Heart right ventricle (tissue), 16 donors: ENCODE measurements at regions not wholly inside any gene's neighbourhood (a gene's known extent, or its start where the extent isn't known, plus 50 kb on each side); places are given as distances from the start of the nearest gene placed in this dataset.

Experiments used
- ATAC-seq, 8 donors: fragments of 200-7000 bp; cut with Tn5 transposase; one replicate each; pipeline ENCODE4 v1.9.1; 2020; ENCODE audit warnings: mild to moderate bottlenecking in 8 of 8, moderate library complexity in 8 of 8, moderate number of reproducible peaks in 1 of 8
- DNase-seq, 2 donors: peaks; one replicate each; pipeline ENCODE4 v3.0.0-alpha.2; 2020
- H3K27ac ChIP-seq, 10 donors: fragments of 200-600 bp; sonication (generic) in 2 of 10; one replicate each; pipeline versions ENCODE4 v1.5.0 to v1.8.0; 2020 to 2022; ENCODE audit warnings: mild to moderate bottlenecking in 3 of 10
- H3K27me3 ChIP-seq, 7 donors: fragments of 200-600 bp; one replicate each; pipeline ENCODE4 v1.8.0; 2021 to 2022; ENCODE audit warnings: mild to moderate bottlenecking in 2 of 7
- H3K36me3 ChIP-seq, 9 donors: fragments of 200-600 bp; sonication (generic) in 1 of 9; one replicate each; pipeline versions ENCODE4 v1.5.0 to v1.8.0; 2020 to 2022; ENCODE audit warnings: mild to moderate bottlenecking in 2 of 9
- H3K4me1 ChIP-seq, 9 donors: fragments of 200-600 bp; sonication (generic) in 1 of 9; one replicate each; pipeline versions ENCODE4 v1.5.0 to v1.8.0; 2020 to 2022; ENCODE audit warnings: mild to moderate bottlenecking in 4 of 9
- H3K4me3 ChIP-seq, 10 donors: fragments of 200-600 bp; sonication (generic) in 2 of 10; one replicate each; pipeline versions ENCODE4 v1.5.0 to v1.8.0; 2020 to 2022; ENCODE audit warnings: mild to moderate bottlenecking in 7 of 10, moderate library complexity in 2 of 10
- H3K9me3 ChIP-seq, 11 donors: fragments of 200-600 bp in 10 of 11; sonication (generic) in 2 of 11; one replicate each; pipeline versions ENCODE4 v1.5.0 to v1.8.0; 2013 to 2022; ENCODE audit warnings: mild to moderate bottlenecking in 2 of 11, control low read depth in 1 of 11, moderate library complexity in 1 of 11
- WGBS, 2 donors: extraction: QIAGEN DNeasy Blood & Tissue Kit; methylation state at CpG; one replicate each; pipeline ENCODE4 v1.1.7; 2013; ENCODE audit warnings: inconsistent platforms in 1 of 2; 5-methylcytosine and 5-hydroxymethylcytosine counted together
- intact Hi-C, 10 donors: fragments of 100-400 bp; cut with DNase I; formaldehyde crosslinking; loops; one replicate each; pipeline versions ENCODE4 v1.11.1 to v1.14.2; 2022
- TF ChIP-seq, protein P1 (sequence below), 9 donors: fragments of 200-600 bp; sonication (generic) in 2 of 9; IDR thresholded peaks; one replicate each; pipeline versions ENCODE4 v1.5.0 to v1.8.0; 2021 to 2022; ENCODE audit warnings: antibody characterized with exemption in 9 of 9, mild to moderate bottlenecking in 5 of 9, moderate library complexity in 1 of 9
- donor health status: Arrhythmogenic right ventricular cardiomyopathy.
- donor health status: ischemic (EF 13 %, LVEDD 7.1; RV severe dilation, severe dysfunction).
- donor health status: healthy with polysubstance abuse.
- donor health status: DM: no; HTN: yes; CAD: no.
- donor health status: DM: no; HTN: no; CAD: no.
- donor health status: ischemic (EF 25% LVEDD 6.9; RV normal size, moderate dysfunction).
- donor health status: ischemic (EF 25% LVEDD 5.7; RV mildly dilated, moderate dysfunction).
- donor health status: healthy.
- donor health status: DM: yes; HTN: yes; CAD: no.
- donor health status: Ischemic cardiomyopathy.
- donor health status: ischemic (EF 35%, LVEDD 5.7; RV mildly dilated, moderate dysfunction).
- donor health status: nonischemic (EF 11% LVEDD 7.7; RV severe dilation, severe dysfunction).
- donor health status: DM: yes; HTN: yes; CAD: no.
- donor health status: PGD.
- donor health status: ischemic (EF 29% LVEDD 5.4; RV normal size, mild dysfunction).
- donor health status: nonischemic (EF 23%, LVEDD 6.1; RV moderate dilation, normal function).

DNA sequence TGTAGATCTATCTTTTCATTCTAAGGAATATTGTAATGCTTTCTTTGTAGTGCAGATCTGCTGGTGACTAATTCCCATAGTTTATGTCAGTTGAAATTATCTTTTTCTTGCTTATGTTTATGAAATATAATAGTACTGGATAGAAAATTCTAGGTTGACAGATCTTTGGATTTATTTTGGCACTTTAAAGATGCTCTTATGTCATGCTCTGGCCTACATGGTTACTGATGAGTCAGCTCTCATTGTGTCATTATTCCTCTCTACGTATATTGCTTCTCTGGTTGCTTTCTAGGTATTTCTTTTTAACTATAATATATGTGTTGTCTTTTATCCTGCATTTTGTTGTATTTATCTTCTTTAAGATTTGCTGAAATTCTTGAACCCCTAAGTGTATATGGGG, 955.5 kb upstream of the CHORDC1 start:
- TF ChIP-seq, protein P1, sequence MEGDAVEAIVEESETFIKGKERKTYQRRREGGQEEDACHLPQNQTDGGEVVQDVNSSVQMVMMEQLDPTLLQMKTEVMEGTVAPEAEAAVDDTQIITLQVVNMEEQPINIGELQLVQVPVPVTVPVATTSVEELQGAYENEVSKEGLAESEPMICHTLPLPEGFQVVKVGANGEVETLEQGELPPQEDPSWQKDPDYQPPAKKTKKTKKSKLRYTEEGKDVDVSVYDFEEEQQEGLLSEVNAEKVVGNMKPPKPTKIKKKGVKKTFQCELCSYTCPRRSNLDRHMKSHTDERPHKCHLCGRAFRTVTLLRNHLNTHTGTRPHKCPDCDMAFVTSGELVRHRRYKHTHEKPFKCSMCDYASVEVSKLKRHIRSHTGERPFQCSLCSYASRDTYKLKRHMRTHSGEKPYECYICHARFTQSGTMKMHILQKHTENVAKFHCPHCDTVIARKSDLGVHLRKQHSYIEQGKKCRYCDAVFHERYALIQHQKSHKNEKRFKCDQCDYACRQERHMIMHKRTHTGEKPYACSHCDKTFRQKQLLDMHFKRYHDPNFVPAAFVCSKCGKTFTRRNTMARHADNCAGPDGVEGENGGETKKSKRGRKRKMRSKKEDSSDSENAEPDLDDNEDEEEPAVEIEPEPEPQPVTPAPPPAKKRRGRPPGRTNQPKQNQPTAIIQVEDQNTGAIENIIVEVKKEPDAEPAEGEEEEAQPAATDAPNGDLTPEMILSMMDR (IDR thresholded peaks at IDR 0.05): no peak
- no peak overlapping the region for H3K27ac ChIP-seq
- ATAC-seq: no peak
- H3K9me3 ChIP-seq: peaks cover 0 to 24% (median 0%) of the 10 kb centered on the region in 11 donors
- no peaks in the 10 kb centered on the region for H3K27me3 ChIP-seq
- no peak overlapping the region for H3K4me3 ChIP-seq
- H3K4me1 ChIP-seq: no peaks in the 10 kb centered on the region
- WGBS, 2 donors: 69 to 71% methylated on average over 1 of the region's 1 CpG
- DNase-seq: no peak
- intact Hi-C loops: no loop called here
- H3K36me3 ChIP-seq: no peaks in the 10 kb centered on the region

DNA sequence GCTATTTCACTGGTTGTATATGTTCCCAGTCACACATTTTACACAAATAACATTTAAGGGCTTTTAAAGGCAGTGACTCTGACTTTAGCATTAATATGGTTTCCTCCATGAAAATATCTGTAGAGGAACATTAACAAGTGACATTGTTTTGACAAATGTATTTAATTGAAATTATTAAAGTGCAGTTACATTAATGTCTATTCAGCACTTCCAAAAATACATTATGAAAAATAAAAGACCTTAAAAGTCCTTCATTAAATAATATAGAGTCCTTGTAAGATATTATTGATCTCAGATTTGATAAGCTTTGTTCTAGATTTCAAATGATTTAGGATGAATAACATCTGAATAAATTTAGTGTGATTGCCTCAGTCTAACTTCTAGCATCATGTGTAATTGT, 951.9 kb upstream of the CHORDC1 start:
- H3K4me3 ChIP-seq: no peak overlapping the region
- no peaks in the 10 kb centered on the region for H3K36me3 ChIP-seq
- H3K9me3 ChIP-seq: peaks cover 0 to 3% (median 0%) of the 10 kb centered on the region in 11 donors
- no peaks in the 10 kb centered on the region for H3K4me1 ChIP-seq
- no peak overlapping the region for H3K27ac ChIP-seq
- intact Hi-C loops: no loop called here
- ATAC-seq: no peak
- TF ChIP-seq, protein P1 (IDR thresholded peaks at IDR 0.05): no peak
- H3K27me3 ChIP-seq: no peaks in the 10 kb centered on the region
- DNase-seq: no peak

DNA sequence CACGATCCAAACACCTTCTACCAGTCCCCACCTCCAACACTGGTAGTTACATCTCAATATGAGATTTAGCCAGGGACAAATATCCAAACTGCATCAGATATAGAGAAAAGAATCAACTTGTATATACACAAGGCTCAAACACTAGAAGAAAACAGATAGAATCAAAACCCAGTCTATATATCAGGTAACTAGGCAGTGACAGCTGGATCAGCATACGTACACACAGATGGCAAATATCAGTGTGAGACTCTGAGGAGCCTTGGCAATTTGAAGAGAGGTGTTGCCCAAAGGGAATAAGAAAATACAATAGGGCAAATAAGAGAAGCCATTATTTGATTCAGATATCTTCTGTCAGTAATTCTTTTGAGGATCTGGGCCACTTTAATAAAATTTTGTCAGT, 951.3 kb upstream of the CHORDC1 start:
- Histone ChIP-seq H3K27me3 (no peaks in the 10 kb centered on the region), H3K4me1 (no peaks in the 10 kb centered on the region), H3K27ac (no peak overlapping the region), H3K4me3 (no peak overlapping the region), H3K36me3 (no peaks in the 10 kb centered on the region), H3K9me3 (peaks cover 0 to 3% (median 0%) of the 10 kb centered on the region in 11 donors)
- WGBS, 2 donors: 79 to 85% methylated on average over 2 of the region's 2 CpGs
- intact Hi-C loops: no loop called here
- DNase-seq: no peak
- TF ChIP-seq, protein P1 (IDR thresholded peaks at IDR 0.05): no peak
- no peak for ATAC-seq

DNA sequence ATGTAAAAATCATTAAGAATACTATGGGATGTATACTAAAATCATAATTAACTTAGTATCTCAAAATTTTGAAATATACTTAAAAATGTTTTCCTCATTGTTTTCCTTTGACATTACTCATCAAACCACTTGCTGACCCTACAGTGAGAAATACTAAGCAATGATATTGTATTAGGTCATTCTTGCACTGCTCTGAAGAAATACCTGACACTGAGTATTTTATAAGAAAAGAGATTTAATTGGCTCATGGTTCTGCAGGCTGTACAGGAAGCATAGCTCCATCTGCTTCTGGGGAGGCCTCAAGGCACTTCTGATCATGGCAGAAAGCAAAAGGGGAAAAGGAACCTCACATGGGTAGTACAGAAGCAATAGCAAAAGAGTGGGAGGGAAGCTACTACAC, 950.9 kb upstream of the CHORDC1 start:
- peaks cover 0 to 3% (median 0%) of the 10 kb centered on the region in 11 donors for H3K9me3 ChIP-seq
- no peak overlapping the region for H3K4me3 ChIP-seq
- TF ChIP-seq, protein P1 (IDR thresholded peaks at IDR 0.05): no peak
- no peaks in the 10 kb centered on the region for H3K36me3 ChIP-seq
- intact Hi-C loops: no loop called here
- no peaks in the 10 kb centered on the region for H3K4me1 ChIP-seq
- DNase-seq (no peak), ATAC-seq (no peak)
- H3K27me3 ChIP-seq: no peaks in the 10 kb centered on the region
- H3K27ac ChIP-seq: no peak overlapping the region

DNA sequence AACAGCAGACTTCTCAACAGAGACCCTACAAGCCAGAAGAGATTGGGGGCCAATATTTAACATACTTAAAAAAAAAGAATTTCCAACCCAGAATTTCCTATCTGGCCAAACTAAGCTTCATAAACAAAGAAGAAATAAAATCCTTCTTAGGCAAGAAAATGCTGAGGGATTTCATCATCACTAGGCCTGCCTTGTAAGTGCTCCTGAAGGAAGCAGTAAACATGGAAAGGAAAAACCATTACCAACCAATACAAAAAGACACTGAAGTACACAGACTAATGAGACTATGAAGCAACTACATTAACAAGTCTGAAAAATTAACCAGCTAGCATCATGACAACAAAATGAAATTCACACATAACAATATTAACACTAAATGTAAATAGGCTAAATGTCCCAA, 947.9 kb upstream of the CHORDC1 start:
- H3K27ac ChIP-seq: no peak overlapping the region
- no peak overlapping the region for H3K4me3 ChIP-seq
- DNase-seq (no peak), ATAC-seq (no peak)
- intact Hi-C loops: no loop called here
- no peaks in the 10 kb centered on the region for H3K9me3 ChIP-seq
- no peaks in the 10 kb centered on the region for H3K36me3 ChIP-seq
- no peaks in the 10 kb centered on the region for H3K4me1 ChIP-seq
- no peaks in the 10 kb centered on the region for H3K27me3 ChIP-seq
- TF ChIP-seq, protein P1 (IDR thresholded peaks at IDR 0.05): no peak
